ENCODE measurements at regions not wholly inside any gene's neighbourhood (a gene's known extent, or its start where the extent isn't known, plus 50 kb on each side); places are given as distances from the start of the nearest gene placed in this dataset.

DNA sequence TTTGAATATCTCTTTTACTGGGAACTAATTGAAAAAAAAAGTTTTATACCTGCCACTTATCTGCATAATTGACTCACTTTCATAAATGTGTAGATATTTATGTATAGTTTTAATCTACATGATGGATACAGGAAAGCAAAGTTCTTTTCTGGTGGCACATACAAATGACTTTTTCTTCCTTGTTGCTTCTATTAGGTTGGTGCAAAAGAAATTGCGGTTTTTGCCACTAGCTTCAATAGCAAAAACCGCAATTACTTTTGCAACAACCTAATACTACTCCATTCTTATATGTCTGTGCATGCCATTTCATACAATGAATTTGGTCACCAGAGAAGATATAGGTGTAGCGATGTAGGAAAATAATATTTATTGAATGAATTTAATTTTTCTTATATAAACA, 344.5 kb upstream of the PCDH20 start:
- no peak overlapping the region for H3K4me3 ChIP-seq (ENCODE audit: low read depth, low read length)
- no peak for TF ChIP-seq CTCF (IDR thresholded peaks at IDR 0.05; ENCODE audit: insufficient read depth, low read depth, low read length, missing control alignments)
- no peak for DNase-seq (ENCODE audit: low read depth)

GRCh38 chr13:61756031-61756430, 340.4 kb upstream of the PCDH20 start:
- H3K4me3 ChIP-seq (ENCODE audit: low read depth, low read length) = no peak overlapping the region
- TF ChIP-seq CTCF (IDR thresholded peaks at IDR 0.05; ENCODE audit: insufficient read depth, low read depth, low read length, missing control alignments) = no peak
- DNase-seq (ENCODE audit: low read depth) = no peak

DNA sequence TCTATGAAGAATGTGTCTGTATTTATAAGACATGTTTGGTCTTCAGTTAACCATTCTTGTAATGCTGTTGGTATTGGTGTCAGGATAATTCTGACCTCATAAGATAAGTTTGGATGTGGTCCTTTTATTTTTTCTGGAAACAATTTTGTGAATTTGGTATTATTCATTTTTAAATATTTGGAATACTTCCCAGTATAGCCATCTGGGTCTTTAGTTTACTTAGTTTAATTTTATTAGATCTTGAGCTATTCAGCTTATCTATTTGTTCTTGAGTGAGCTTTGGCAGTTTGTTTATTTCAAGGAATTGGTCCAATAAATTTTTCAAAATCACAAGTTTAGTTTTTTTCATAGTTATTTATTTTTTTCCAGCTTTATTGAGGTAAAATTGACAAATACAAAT, 335.4 kb upstream of the PCDH20 start:
- no peak overlapping the region for H3K4me3 ChIP-seq (ENCODE audit: low read depth, low read length)
- DNase-seq (ENCODE audit: low read depth) = no peak
- TF ChIP-seq CTCF (IDR thresholded peaks at IDR 0.05; ENCODE audit: insufficient read depth, low read depth, low read length, missing control alignments) = no peak

DNA sequence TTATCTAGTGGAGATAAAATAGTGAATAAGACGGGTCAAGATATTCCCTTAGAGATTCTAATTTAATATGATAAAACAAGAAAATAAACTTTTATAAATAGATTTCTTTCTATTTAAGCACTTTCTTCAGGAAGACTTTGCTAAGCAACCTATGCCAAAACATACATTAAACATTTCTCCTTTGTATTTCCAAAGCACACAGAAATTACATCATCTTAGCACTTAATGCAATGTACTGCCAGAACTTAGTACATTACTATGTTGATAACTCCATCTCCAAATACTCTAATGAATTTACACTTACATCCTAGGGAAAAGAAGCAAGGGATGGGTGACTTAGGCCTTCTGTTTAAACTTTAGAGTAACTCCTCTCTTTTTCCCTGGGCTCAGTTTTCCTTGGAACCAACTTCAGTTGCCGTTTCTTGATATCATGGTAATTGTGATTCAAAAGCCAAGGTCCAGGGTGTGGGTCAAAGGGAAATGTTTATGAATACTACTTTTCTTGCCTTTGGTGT, 322.6 kb upstream of the PCDH20 start:
- H3K4me3 ChIP-seq (ENCODE audit: low read depth, low read length) = no peak overlapping the region
- DNase-seq (ENCODE audit: low read depth) = no peak
- TF ChIP-seq CTCF (IDR thresholded peaks at IDR 0.05; ENCODE audit: insufficient read depth, low read depth, low read length, missing control alignments) = no peak

GRCh38 chr13:61734683-61735082, 319.0 kb upstream of the PCDH20 start:
- TF ChIP-seq CTCF (IDR thresholded peaks at IDR 0.05; ENCODE audit: insufficient read depth, low read depth, low read length, missing control alignments) = no peak
- no peak for DNase-seq (ENCODE audit: low read depth)
- no peak overlapping the region for H3K4me3 ChIP-seq (ENCODE audit: low read depth, low read length)

GRCh38 chr13:61728471-61728870, 312.8 kb upstream of the PCDH20 start:
- DNase-seq (ENCODE audit: low read depth) = no peak
- H3K4me3 ChIP-seq (ENCODE audit: low read depth, low read length) = no peak overlapping the region
- no peak for TF ChIP-seq CTCF (IDR thresholded peaks at IDR 0.05; ENCODE audit: insufficient read depth, low read depth, low read length, missing control alignments)

GRCh38 chr13:61727767-61728166, 312.1 kb upstream of the PCDH20 start:
- TF ChIP-seq CTCF (IDR thresholded peaks at IDR 0.05; ENCODE audit: insufficient read depth, low read depth, low read length, missing control alignments) = no peak
- DNase-seq (ENCODE audit: low read depth) = no peak
- H3K4me3 ChIP-seq (ENCODE audit: low read depth, low read length) = no peak overlapping the region
